ENCODE measurements at regions not wholly inside any gene's neighbourhood (a gene's known extent, or its start where the extent isn't known, plus 50 kb on each side); places are given as distances from the start of the nearest gene placed in this dataset.

GRCh38 chr16:59737274-59737673 is 1003.2 kb upstream of the GOT2 start:
- WGBS (ENCODE audit: insufficient coverage, low coverage, missing lambda C conversion rate): 6% methylated on average over 1 of the region's 1 CpG
- no peaks in the 10 kb centered on the region for H3K79me2 ChIP-seq (ENCODE audit: control insufficient read depth, insufficient read depth, low read length)
- FAIRE-seq (no peak), DNase-seq (ENCODE audit: extremely low read depth in 1 of 4, low spot score in 3 of 4) (no peak), ATAC-seq (no peak)
- H3K9me1 ChIP-seq (ENCODE audit: control insufficient read depth, insufficient read depth, low read length): no peaks in the 10 kb centered on the region
- H2AFZ ChIP-seq (ENCODE audit: low read depth, low read length): no peak overlapping the region
- H3K27me3 ChIP-seq (ENCODE audit: control insufficient read depth in 2 of 2, insufficient read depth in 2 of 2, low read length in 2 of 2): no peaks in the 10 kb centered on the region
- in situ Hi-C loops (cut with MboI) (no loop called here), intact Hi-C loops (cut with micrococcal nuclease) (no loop called here)
- H3K9me3 ChIP-seq (replicated peaks; ENCODE audit: control insufficient read depth, insufficient read depth, low read depth, low read length): no peaks in the 10 kb centered on the region
- no TSS peak for BruUV-seq (replicated peaks)
- H3K27ac ChIP-seq (ENCODE audit: extremely low read depth, low read depth, low read length): no peak overlapping the region
- CTCF ChIA-PET (ENCODE audit: low intra/inter-chr PET ratio): no interaction called here
- TF ChIP-seq KDM4B (IDR thresholded peaks at IDR 0.05; ENCODE audit: borderline replicate concordance in 2 of 2, low read depth in 1 of 2) (no peak), YY1 (IDR thresholded peaks at IDR 0.05; ENCODE audit: borderline replicate concordance in 1 of 3, control insufficient read depth in 1 of 3, extremely low read depth in 1 of 3, insufficient read depth in 3 of 3, insufficient read length in 1 of 3, insufficient replicate concordance in 2 of 3, low read depth in 1 of 3, low read length in 2 of 3) (no peak), ZKSCAN3 (CRISPR knock-in tag; IDR thresholded peaks at IDR 0.05) (no peak), TRIM25 (IDR thresholded peaks at IDR 0.05; ENCODE audit: borderline replicate concordance) (no peak), ZKSCAN8 (CRISPR knock-in tag; IDR thresholded peaks at IDR 0.05) (no peak), ZNF444 (CRISPR knock-in tag; IDR thresholded peaks at IDR 0.05) (no peak), MGA (IDR thresholded peaks at IDR 0.05) (no peak), FOSL1 (tag; conservative IDR thresholded peaks at IDR 0.05) (no peak), ZNF507 (tag; conservative IDR thresholded peaks at IDR 0.05) (no peak), FOXJ3 (CRISPR knock-in tag; IDR thresholded peaks at IDR 0.05) (no peak)
- H3K4me1 ChIP-seq (replicated peaks in 1 of 2; ENCODE audit: control insufficient read depth in 2 of 2, insufficient read depth in 2 of 2, low read length in 2 of 2): no peaks in the 10 kb centered on the region
- POLR2A ChIA-PET: no interaction called here
- H3K4me2 ChIP-seq (ENCODE audit: insufficient read depth, low read length): no peak overlapping the region
- H3K9ac ChIP-seq (ENCODE audit: insufficient read depth in 1 of 2, low read depth in 2 of 2, low read length in 2 of 2): no peak overlapping the region
- H3K36me3 ChIP-seq (ENCODE audit: control insufficient read depth, insufficient read depth, low read length): no peaks in the 10 kb centered on the region
- no peaks in the 10 kb centered on the region for H4K20me1 ChIP-seq (replicated peaks; ENCODE audit: control insufficient read depth, insufficient read depth, low read length)
- H3K4me3 ChIP-seq: no peak overlapping the region
